Dedifferentiated amniotic fluid mesenchymal stem cell (primary cell): ENCODE measurements at regions not wholly inside any gene's neighbourhood (a gene's known extent, or its start where the extent isn't known, plus 50 kb on each side); places are given as distances from the start of the nearest gene placed in this dataset.

ENCODE experiments used
- DNase-seq: peaks from one replicate; pipeline ENCODE4 v3.0.0-alpha.2; 2016; ENCODE audit errors: extremely low spot score

GRCh38 chr4:183563874-183564273 lies 59.0 kb downstream of the ING2 start:
- DNase-seq: no peak

- DNase-seq: no peak
Measured at GRCh38 chr4:183571350-183571941, 66.6 kb downstream of the ING2 start.

GRCh38 chr4:183576701-183577404 lies 72.0 kb downstream of the ING2 start:
- DNase-seq: peak; percentile 26

- DNase-seq: no peak
Measured at GRCh38 chr4:183580370-183580769, 75.5 kb downstream of the ING2 start.

- DNase-seq: no peak
Measured at GRCh38 chr4:183580849-183581248, 76.0 kb downstream of the ING2 start.

GRCh38 chr4:183586824-183587223 lies 72.2 kb downstream of the RWDD4 start:
- no peak for DNase-seq

- DNase-seq: no peak
Measured at GRCh38 chr4:183588169-183588675, 70.8 kb downstream of the RWDD4 start.

- DNase-seq: no peak
Measured at GRCh38 chr4:183588691-183589090, 70.3 kb downstream of the RWDD4 start.

- DNase-seq: no peak
Measured at GRCh38 chr4:183589461-183590099, 69.4 kb downstream of the RWDD4 start.
